NB4 (cell line): ENCODE measurements at regions not wholly inside any gene's neighbourhood (a gene's known extent, or its start where the extent isn't known, plus 50 kb on each side); places are given as distances from the start of the nearest gene placed in this dataset.

Experiments used
- MYC ChIP-seq: IDR thresholded peaks from 2 replicates; pipeline ENCODE4 v1.6.1; 2011; ENCODE audit warnings: low read depth, low read length
- POLR2A ChIP-seq: IDR thresholded peaks from 2 replicates; pipeline ENCODE4 v1.6.1; 2011; ENCODE audit warnings: mild to moderate bottlenecking; ENCODE audit not compliant: insufficient read length; ENCODE audit errors: extremely low read depth
- TF ChIP-seq, protein P1 (sequence below): IDR thresholded peaks from one replicate; pipeline ENCODE4 v1.5.1; 2012; ENCODE audit warnings: low read depth, low read length

DNA sequence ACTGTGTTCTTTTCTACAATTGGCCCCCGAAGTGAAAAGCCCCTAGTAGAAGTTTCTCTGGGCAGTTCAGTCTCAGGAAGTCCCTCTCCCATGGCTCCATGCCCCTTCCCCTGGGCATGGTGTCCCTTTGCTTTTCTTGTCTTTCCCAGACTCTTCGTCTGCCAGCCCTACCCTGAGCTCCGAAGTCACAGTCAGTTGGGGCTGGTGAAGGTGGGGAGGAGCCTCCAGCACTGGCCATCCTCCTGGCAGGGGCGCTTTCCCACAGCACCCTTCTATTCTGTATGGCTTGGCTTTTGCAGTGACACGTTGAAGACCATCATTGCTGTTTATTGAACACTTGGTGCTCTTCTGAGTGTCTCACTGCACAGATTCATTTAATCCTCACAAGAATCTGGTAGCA is 195.1 kb upstream of the CADM1 start:
- TF ChIP-seq, protein P1, sequence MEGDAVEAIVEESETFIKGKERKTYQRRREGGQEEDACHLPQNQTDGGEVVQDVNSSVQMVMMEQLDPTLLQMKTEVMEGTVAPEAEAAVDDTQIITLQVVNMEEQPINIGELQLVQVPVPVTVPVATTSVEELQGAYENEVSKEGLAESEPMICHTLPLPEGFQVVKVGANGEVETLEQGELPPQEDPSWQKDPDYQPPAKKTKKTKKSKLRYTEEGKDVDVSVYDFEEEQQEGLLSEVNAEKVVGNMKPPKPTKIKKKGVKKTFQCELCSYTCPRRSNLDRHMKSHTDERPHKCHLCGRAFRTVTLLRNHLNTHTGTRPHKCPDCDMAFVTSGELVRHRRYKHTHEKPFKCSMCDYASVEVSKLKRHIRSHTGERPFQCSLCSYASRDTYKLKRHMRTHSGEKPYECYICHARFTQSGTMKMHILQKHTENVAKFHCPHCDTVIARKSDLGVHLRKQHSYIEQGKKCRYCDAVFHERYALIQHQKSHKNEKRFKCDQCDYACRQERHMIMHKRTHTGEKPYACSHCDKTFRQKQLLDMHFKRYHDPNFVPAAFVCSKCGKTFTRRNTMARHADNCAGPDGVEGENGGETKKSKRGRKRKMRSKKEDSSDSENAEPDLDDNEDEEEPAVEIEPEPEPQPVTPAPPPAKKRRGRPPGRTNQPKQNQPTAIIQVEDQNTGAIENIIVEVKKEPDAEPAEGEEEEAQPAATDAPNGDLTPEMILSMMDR = no peak
- TF ChIP-seq POLR2A (no peak), MYC (no peak)
